A549 (cell line): ENCODE measurements at regions not wholly inside any gene's neighbourhood (a gene's known extent, or its start where the extent isn't known, plus 50 kb on each side); places are given as distances from the start of the nearest gene placed in this dataset.
"Not testable (repeated sequence)": the region's sequence is repeated elsewhere in the genome, so short reads cannot be mapped to it uniquely, and the experiment has no call there.

Source experiments
- CBX8 ChIP-seq: fragments of 200-600 bp; sonication (generic); IDR thresholded peaks from 2 replicates; pipeline ENCODE4 v1.6.1; 2016
- JUN ChIP-seq, 2 experiments: fragments of >200 bp; sonication (Bioruptor Twin); formaldehyde crosslinking; IDR thresholded peaks; 2 replicates in 1 of 2; 3 replicates in 1 of 2; pipeline ENCODE4 v1.6.1; 2016 to 2017
- MAZ ChIP-seq: fragments of 150-350 bp; IDR thresholded peaks from 2 replicates; pipeline ENCODE4 v1.6.1; 2014; ENCODE audit warnings: antibody characterized with exemption, low read depth, low read length, borderline replicate concordance
- POLR2A ChIP-seq: IDR thresholded peaks from 2 replicates; pipeline ENCODE4 v1.6.1; 2012; ENCODE audit warnings: mild to moderate bottlenecking, low read length
- TP53 ChIP-seq: fragments of 250-450 bp; sonication (Bioruptor Pico); IDR thresholded peaks from 2 replicates; pipeline ENCODE4 v1.5.0; 2021; ENCODE audit warnings: mild to moderate bottlenecking, moderate library complexity
- TF ChIP-seq, protein P1 (sequence below): IDR thresholded peaks from 2 replicates; pipeline ENCODE4 v1.6.1; 2012

DNA sequence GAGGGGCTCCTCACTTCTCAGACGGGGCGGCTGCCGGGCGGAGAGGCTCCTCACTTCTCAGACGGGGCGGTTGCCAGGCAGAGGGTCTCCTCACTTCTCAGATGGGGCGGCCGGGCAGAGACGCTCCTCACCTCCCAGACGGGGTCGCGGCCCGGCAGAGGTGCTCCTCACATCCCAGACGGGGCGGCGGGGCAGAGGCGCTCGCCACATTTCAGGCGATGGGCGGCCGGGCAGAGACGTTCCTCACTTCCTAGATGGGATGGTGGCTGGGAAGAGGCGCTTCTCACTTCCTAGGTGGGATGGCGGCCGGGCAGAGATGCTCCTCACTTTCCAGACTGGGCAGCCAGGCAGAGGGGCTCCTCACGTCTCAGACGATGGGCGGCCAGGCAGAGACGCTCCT, 167.4 kb upstream of the C2CD4B start:
- TF ChIP-seq, protein P1, sequence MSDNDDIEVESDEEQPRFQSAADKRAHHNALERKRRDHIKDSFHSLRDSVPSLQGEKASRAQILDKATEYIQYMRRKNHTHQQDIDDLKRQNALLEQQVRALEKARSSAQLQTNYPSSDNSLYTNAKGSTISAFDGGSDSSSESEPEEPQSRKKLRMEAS, result not testable (repeated sequence)
- TF ChIP-seq POLR2A; MAZ; CBX8; JUN (IDR thresholded peaks at IDR 0.05); TP53 (CRISPR knock-in tag): not testable (repeated sequence)
